MCF 10A (cell line): ENCODE measurements at regions not wholly inside any gene's neighbourhood (a gene's known extent, or its start where the extent isn't known, plus 50 kb on each side); places are given as distances from the start of the nearest gene placed in this dataset.
"Not testable (repeated sequence)": the region's sequence is repeated elsewhere in the genome, so short reads cannot be mapped to it uniquely, and the experiment has no call there.

Experiments used
- BruUV-seq: library from RNA; stranded (reverse); fragments of 400-500 nt; replicated peaks from 2 replicates; lab custom pipeline; 2021; lab: Mats Ljungman, UMichigan
- CTCF ChIA-PET: fragments of 300-600 bp; sonication (Branson Sonifier 250); formaldehyde crosslinking; extraction: SDS; loops from one replicate; lab custom pipeline; 2021; ENCODE audit warnings: antibody characterized with exemption, inconsistent platforms; lab: Yijun Ruan, JAX
- POLR2A ChIA-PET: fragments of 300-600, 350-650 bp; sonication (Branson Sonifier 250); formaldehyde crosslinking; extraction: SDS; loops from one replicate; lab custom pipeline; 2020; ENCODE audit warnings: antibody characterized with exemption, inconsistent platforms; lab: Yijun Ruan, JAX
- DNase-seq: peaks from one replicate; pipeline ENCODE4 v3.0.0-alpha.2; 2018; ENCODE audit not compliant: unreplicated experiment
- H3K27ac Mint-ChIP-seq: one replicate; pipeline ENCODE4 v1.8.0; 2022; ENCODE audit warnings: mild to moderate bottlenecking, low read depth, mixed read lengths; ENCODE audit not compliant: unreplicated experiment
- H3K27me3 Mint-ChIP-seq: one replicate; pipeline ENCODE4 v1.8.0; 2022; ENCODE audit warnings: mixed read lengths; ENCODE audit not compliant: insufficient read depth, unreplicated experiment
- H3K36me3 Mint-ChIP-seq: one replicate; pipeline ENCODE4 v1.8.0; 2022; ENCODE audit warnings: mild to moderate bottlenecking, moderate library complexity, mixed read lengths; ENCODE audit not compliant: insufficient read depth, unreplicated experiment
- H3K4me1 Mint-ChIP-seq: one replicate; pipeline ENCODE4 v1.8.0; 2022; ENCODE audit warnings: mixed read lengths; ENCODE audit not compliant: insufficient read depth, unreplicated experiment
- H3K4me3 Mint-ChIP-seq: one replicate; pipeline ENCODE4 v1.8.0; 2022; ENCODE audit warnings: mild to moderate bottlenecking, moderate library complexity, mixed read lengths; ENCODE audit not compliant: unreplicated experiment
- H3K9me3 Mint-ChIP-seq: one replicate; pipeline ENCODE4 v1.8.0; 2022; ENCODE audit warnings: mixed read lengths; ENCODE audit not compliant: unreplicated experiment
- intact Hi-C: fragments of 100-400 bp; cut with micrococcal nuclease; formaldehyde crosslinking; loops from 2 replicates; pipeline ENCODE4 v1.14.1; 2022
- TF ChIP-seq, protein P1 (sequence below): fragments of 200-600 bp; IDR thresholded peaks from one replicate; pipeline ENCODE4 v1.8.0; 2022; ENCODE audit warnings: antibody characterized with exemption, mild to moderate bottlenecking; ENCODE audit not compliant: unreplicated experiment

DNA sequence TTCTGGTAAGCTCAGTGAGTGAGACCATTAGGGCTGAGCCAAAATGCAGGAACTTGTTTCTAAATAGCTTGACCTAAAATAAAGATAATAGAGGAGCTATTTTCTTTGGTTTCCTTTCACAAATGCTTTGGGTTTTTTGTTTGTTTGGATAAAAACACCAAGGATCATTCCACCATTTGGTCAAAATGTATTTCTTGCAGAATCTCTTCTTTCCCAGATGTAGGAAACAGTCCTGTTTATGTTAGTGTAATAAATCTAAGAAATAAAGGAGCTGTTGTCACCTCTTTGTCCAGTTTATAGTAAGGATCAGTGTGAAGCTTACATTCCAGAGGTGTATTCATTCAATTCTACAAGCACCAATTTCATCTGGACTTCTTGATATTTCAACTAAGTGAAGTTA lies 297.8 kb downstream of the GJA1 start:
- POLR2A ChIA-PET = interaction anchor here (1.6 kb wide), 1 partner anchor 15 kb away, joined by 4 read pairs; no protein-coding TSS in a partner anchor
- no TSS peak for BruUV-seq
- Mint-ChIP-seq H3K27me3 (no peaks in the 10 kb centered on the region), H3K9me3 (peaks cover 7% of the 10 kb centered on the region), H3K36me3 (no peaks in the 10 kb centered on the region), H3K4me3 (no peak overlapping the region), H3K4me1 (no peaks in the 10 kb centered on the region), H3K27ac (no peak overlapping the region)
- TF ChIP-seq, protein P1, sequence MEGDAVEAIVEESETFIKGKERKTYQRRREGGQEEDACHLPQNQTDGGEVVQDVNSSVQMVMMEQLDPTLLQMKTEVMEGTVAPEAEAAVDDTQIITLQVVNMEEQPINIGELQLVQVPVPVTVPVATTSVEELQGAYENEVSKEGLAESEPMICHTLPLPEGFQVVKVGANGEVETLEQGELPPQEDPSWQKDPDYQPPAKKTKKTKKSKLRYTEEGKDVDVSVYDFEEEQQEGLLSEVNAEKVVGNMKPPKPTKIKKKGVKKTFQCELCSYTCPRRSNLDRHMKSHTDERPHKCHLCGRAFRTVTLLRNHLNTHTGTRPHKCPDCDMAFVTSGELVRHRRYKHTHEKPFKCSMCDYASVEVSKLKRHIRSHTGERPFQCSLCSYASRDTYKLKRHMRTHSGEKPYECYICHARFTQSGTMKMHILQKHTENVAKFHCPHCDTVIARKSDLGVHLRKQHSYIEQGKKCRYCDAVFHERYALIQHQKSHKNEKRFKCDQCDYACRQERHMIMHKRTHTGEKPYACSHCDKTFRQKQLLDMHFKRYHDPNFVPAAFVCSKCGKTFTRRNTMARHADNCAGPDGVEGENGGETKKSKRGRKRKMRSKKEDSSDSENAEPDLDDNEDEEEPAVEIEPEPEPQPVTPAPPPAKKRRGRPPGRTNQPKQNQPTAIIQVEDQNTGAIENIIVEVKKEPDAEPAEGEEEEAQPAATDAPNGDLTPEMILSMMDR = no peak
- CTCF ChIA-PET = no interaction called here
- no peak for DNase-seq
- intact Hi-C loops = no loop called here

DNA sequence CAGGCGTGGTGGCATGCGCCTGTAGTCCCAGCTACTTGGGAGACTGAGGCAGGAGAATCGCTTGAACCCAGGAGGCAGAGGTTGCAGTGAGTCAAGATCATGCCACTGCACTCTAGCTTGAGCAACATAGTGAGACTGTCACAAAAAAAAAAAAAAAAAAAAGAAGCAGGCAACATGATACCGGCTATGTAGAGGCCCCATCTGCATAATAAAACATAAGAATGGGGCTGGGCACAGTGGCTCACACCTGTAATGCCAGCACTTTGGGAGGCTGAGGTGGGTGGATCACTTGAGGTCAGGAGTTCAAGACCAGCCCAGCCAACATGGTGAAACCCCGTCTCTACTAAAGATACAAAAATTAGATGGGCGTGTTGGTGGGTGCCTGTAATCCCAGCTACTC lies 304.7 kb downstream of the GJA1 start:
- H3K4me1 Mint-ChIP-seq, H3K27ac Mint-ChIP-seq, H3K36me3 Mint-ChIP-seq, intact Hi-C loops, DNase-seq, H3K27me3 Mint-ChIP-seq, H3K4me3 Mint-ChIP-seq, BruUV-seq, H3K9me3 Mint-ChIP-seq: not testable (repeated sequence)
- ChIA-PET CTCF (interaction anchor here (0.6 kb wide), 1 partner anchor 33 kb away, joined by 4 read pairs; no protein-coding TSS in a partner anchor), POLR2A (interaction anchor here (1.4 kb wide), 1 partner anchor 8 kb away, joined by 3 read pairs; no protein-coding TSS in a partner anchor)

DNA sequence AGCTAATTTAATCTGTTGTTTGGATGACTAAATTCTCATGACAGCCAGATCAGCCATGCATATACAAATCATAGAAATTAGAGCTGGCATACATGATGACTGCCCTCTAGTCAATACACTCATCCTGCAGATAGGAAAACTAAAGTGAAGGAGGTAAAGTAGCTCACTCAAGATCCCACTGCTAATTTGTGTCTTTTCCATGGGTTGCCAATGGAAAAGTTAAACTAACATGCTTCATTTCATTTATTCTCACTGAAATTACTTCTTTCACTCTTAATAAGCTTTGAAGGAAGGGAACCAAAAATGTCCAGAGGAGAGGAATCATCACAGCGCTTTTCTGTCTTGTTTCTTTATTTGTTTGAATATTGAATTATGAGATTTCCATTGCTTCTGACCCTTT lies 308.2 kb downstream of the GJA1 start:
- Mint-ChIP-seq H3K27me3 (no peaks in the 10 kb centered on the region), H3K36me3 (no peaks in the 10 kb centered on the region), H3K27ac (no peak overlapping the region), H3K9me3 (no peaks in the 10 kb centered on the region), H3K4me1 (peaks cover 5% of the 10 kb centered on the region), H3K4me3 (no peak overlapping the region)
- intact Hi-C loops = no loop called here
- POLR2A ChIA-PET = no interaction called here
- no peak for DNase-seq
- no TSS peak for BruUV-seq
- TF ChIP-seq, protein P1 = no peak
- CTCF ChIA-PET = no interaction called here

DNA sequence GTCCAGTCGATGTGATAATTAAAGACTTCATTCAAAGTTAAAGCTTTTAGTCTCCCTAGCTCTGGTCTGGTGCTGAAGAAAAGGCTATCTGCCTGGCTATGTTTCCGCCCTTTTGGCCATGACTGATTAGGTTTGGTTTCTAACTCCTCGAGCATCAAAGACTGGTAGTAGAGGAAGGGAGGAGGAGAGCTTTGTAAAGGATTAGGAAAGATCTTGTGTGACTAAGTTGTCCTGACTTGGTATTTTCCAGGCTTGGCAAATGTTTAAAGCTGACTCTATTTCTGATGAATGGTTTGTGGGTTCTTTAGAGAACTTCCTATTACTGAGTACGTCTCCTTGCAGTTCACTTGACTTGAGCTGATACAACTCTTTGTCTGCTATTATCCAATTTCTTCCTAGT lies 312.9 kb downstream of the GJA1 start:
- Mint-ChIP-seq H3K36me3 (no peaks in the 10 kb centered on the region), H3K27ac (no peak overlapping the region), H3K4me3 (no peak overlapping the region), H3K4me1 (peaks cover 11% of the 10 kb centered on the region), H3K9me3 (no peaks in the 10 kb centered on the region), H3K27me3 (no peaks in the 10 kb centered on the region)
- intact Hi-C loops = no loop called here
- ChIA-PET CTCF (interaction anchor here (0.5 to 0.9 kb wide), 2 partner anchors 14 to 592 kb away, joined by 3 read pairs; no protein-coding TSS in a partner anchor), POLR2A (interaction anchor here (0.6 to 1.3 kb wide), 5 partner anchors 8 to 23 kb away, joined by 3 to 4 read pairs (median 3); no protein-coding TSS in a partner anchor)
- no TSS peak for BruUV-seq
- TF ChIP-seq, protein P1 = no peak
- peak; percentile 27 for DNase-seq
